ENCODE measurements at regions not wholly inside any gene's neighbourhood (a gene's known extent, or its start where the extent isn't known, plus 50 kb on each side); places are given as distances from the start of the nearest gene placed in this dataset.

GRCh38 chr14:101508948-101509729 lies 52.2 kb upstream of the DIO3 start:
- Histone ChIP-seq H3K9me3 (ENCODE audit: insufficient read depth, low read length) (no peaks in the 10 kb centered on the region), H3K4me2 (ENCODE audit: low read length) (no peak overlapping the region), H3K9ac (ENCODE audit: low read length) (no peak overlapping the region), H3K36me3 (replicated peaks; ENCODE audit: low read depth, low read length) (no peaks in the 10 kb centered on the region), H3K79me2 (ENCODE audit: low read length) (no peaks in the 10 kb centered on the region), H4K20me1 (ENCODE audit: insufficient read depth, low read length) (no peaks in the 10 kb centered on the region), H3K4me1 (ENCODE audit: low read length) (no peaks in the 10 kb centered on the region), H3K27ac (ENCODE audit: low read length) (no peak overlapping the region), H3K27me3 (ENCODE audit: low read depth, low read length) (no peaks in the 10 kb centered on the region), H3K4me3 (ENCODE audit: low read length) (no peak overlapping the region), H2AFZ (ENCODE audit: low read depth, low read length) (no peak overlapping the region)
- no peak for TF ChIP-seq EZH2phosphoT487 (IDR thresholded peaks at IDR 0.05; ENCODE audit: low read depth)
- TF ChIP-seq CTCF (IDR thresholded peaks at IDR 0.05; ENCODE audit: low read depth, low read length), result no peak

GRCh38 chr14:101509730-101510371 lies 51.4 kb upstream of the DIO3 start:
- Histone ChIP-seq H3K9me3 (ENCODE audit: insufficient read depth, low read length) (no peaks in the 10 kb centered on the region), H3K4me3 (ENCODE audit: low read length) (no peak overlapping the region), H3K4me1 (ENCODE audit: low read length) (no peaks in the 10 kb centered on the region), H3K9ac (ENCODE audit: low read length) (no peak overlapping the region), H4K20me1 (ENCODE audit: insufficient read depth, low read length) (no peaks in the 10 kb centered on the region), H3K79me2 (ENCODE audit: low read length) (no peaks in the 10 kb centered on the region), H3K27me3 (ENCODE audit: low read depth, low read length) (no peaks in the 10 kb centered on the region), H3K4me2 (ENCODE audit: low read length) (no peak overlapping the region), H3K27ac (ENCODE audit: low read length) (no peak overlapping the region), H2AFZ (ENCODE audit: low read depth, low read length) (no peak overlapping the region), H3K36me3 (replicated peaks; ENCODE audit: low read depth, low read length) (no peaks in the 10 kb centered on the region)
- TF ChIP-seq EZH2phosphoT487 (IDR thresholded peaks at IDR 0.05; ENCODE audit: low read depth), result no peak
- TF ChIP-seq CTCF (IDR thresholded peaks at IDR 0.05; ENCODE audit: low read depth, low read length), result no peak

GRCh38 chr14:101511199-101511598 lies 50.1 kb upstream of the DIO3 start:
- Histone ChIP-seq H3K79me2 (ENCODE audit: low read length) (no peaks in the 10 kb centered on the region), H3K36me3 (replicated peaks; ENCODE audit: low read depth, low read length) (no peaks in the 10 kb centered on the region), H4K20me1 (ENCODE audit: insufficient read depth, low read length) (no peaks in the 10 kb centered on the region), H3K4me2 (ENCODE audit: low read length) (no peak overlapping the region), H3K27me3 (ENCODE audit: low read depth, low read length) (no peaks in the 10 kb centered on the region), H3K9ac (ENCODE audit: low read length) (no peak overlapping the region), H3K27ac (ENCODE audit: low read length) (no peak overlapping the region), H3K4me3 (ENCODE audit: low read length) (no peak overlapping the region), H2AFZ (ENCODE audit: low read depth, low read length) (no peak overlapping the region), H3K9me3 (ENCODE audit: insufficient read depth, low read length) (no peaks in the 10 kb centered on the region), H3K4me1 (ENCODE audit: low read length) (no peaks in the 10 kb centered on the region)
- no peak for TF ChIP-seq CTCF (IDR thresholded peaks at IDR 0.05; ENCODE audit: low read depth, low read length)
- no peak for TF ChIP-seq EZH2phosphoT487 (IDR thresholded peaks at IDR 0.05; ENCODE audit: low read depth)

Data from OCI-LY3 (cell line).